NCI-H187 (cell line): ENCODE measurements at regions not wholly inside any gene's neighbourhood (a gene's known extent, or its start where the extent isn't known, plus 50 kb on each side); places are given as distances from the start of the nearest gene placed in this dataset.
"Not testable (repeated sequence)": the region's sequence is repeated elsewhere in the genome, so short reads cannot be mapped to it uniquely, and the experiment has no call there.

ENCODE experiments used
- DNase-seq, 2 experiments: peaks; one replicate each; lab custom pipeline; 2025; lab: John Stamatoyannopoulos, UW

DNA sequence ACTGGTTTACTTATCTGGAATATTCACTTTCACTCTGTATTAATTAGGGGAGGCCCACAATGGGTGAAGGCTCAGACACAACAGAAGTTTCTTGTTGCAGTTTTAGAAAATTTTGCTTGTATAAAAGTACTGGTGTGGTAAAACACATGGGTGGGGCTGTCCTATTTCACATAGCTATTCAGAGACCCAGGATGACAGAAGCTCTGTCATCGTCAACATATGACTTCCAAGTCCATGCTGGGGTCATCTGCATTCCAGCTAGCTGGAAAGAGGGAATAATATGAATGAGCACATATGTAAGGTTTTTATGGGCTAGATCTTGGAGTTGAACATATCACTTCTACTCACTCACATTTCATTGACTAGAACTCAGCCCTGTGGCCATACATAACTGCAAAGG lies 166.4 kb upstream of the KCTD3 start:
- no peak for DNase-seq

DNA sequence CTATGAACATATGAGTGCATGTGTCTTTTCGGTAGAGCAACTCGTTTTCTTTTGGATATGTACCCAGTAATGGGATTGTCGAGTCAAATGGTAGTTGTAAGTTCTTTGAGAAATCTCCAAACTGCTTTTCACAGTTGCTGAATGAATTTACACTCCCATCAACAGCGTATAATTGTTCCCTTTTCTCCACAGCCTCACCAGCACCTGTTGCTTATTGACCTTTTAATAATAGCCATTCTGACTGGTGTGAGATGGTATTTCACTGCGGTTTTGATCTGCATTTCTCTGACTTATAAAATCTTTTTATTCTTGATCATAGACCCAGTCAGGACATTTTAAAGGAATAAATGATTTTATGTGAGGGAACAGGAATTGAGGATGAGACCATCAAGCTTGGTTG lies 165.0 kb upstream of the KCTD3 start:
- DNase-seq: no peak

DNA sequence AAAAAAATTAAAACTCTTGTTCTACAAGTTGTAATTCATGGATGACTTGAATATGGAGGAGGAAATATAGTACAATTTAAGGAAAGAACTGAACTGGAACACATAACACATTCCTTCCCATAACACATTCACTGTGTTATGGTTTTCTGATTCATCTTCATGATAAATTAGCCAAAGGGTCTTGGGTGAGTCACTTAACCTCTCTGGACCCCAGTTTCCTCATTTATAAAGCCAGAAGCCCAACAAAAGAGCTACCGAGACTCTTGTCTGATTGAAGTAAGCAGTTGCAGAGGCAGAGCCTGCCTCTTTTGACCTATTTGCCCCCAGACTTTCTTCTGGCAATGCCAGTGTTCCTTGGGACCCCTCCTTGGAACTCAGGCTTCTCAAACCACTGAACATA lies 161.9 kb upstream of the KCTD3 start:
- DNase-seq: no peak

DNA sequence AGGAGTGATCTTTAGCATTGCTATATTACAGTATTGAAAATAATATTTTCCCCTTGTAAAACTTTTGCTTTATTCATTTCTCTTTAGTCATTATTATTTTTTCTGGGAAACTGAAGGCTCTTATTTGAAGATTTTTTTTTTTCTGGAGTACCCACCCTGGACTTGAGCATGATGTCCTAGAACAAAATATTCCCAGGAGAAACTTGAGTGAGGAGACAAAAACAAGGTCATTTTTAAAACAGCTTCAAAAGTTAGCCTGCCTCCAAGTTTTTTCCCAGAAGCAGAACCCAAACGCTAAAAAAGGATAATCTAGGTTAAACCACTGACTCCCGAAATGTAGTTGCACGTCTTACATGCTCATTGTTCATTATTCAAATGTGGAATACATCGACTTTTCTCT lies 160.2 kb upstream of the KCTD3 start:
- DNase-seq: no peak

DNA sequence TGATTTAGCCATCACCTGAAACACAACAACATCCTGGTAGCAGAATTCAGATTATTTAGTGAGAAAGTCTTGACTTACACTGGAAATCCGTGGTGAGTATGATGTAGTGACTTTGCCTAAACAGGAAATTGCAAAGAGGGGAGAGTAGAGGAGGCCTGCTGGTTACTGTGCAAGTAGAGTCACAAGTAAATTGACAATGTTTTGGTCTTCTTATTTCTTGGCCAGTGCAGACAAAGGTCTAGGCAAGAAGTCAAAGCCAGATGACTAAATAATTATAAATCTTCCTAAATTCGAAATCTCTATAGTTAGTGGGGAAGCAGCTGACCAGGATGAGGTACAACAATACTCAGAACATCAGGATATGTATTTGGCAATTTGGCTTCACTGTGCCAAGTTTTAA lies 159.5 kb upstream of the KCTD3 start:
- DNase-seq: no peak

DNA sequence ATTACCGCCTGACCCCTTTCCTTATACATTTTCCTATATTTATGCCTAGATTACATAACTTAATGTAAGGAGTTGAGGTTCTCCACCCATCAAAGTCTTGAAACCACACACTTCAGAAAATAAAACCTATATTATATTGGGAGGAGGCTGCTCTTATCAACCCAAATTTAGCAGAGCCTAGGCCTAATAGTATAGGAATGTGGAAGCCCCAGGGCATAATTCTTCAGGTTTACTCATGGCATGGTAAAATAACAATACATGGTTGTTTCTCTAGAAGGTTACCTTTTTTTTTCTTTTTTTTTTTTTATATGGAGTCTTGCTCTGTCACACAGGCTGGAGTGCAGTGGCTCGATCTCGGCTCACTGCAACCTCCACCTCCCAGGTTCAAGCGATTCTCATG lies 157.6 kb upstream of the KCTD3 start:
- DNase-seq: not testable (repeated sequence)

DNA sequence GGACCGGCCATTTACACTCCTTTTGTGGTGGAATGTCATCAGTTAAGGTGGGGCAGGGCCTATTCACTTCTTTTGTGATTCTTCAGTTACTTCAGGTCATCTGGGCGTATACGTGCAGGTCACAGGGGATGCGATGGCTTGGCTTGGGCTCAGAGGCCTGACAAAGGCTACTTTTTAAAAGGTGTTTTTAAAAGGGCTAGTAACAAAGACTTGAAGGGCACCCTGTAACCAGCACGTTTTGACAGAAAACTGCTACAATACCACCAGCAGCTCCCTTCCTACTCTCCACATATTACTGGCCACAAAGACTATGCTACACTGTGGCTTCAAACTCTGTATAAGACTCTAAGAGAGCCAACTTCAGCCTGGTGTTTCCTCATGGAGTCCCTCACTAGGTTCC lies 151.6 kb upstream of the KCTD3 start:
- not testable (repeated sequence) for DNase-seq

DNA sequence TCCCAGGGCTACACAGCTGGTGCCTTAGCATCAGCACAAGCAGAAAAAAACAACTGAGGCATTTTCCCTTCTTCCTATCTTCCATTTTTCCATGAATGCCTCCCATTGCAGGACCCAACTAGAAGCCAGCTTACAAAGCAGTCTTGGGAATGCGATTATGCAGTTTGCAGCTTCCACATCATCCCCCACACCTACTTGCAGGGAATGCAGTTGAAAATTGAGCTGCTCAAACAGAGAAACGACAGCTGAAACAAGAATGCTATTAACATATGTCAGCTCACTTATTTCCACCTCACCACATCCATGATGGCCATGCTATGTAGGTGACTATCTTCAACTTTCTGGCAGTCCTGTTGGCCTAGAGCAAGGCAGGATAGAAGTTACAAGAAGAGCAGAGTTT lies 150.6 kb upstream of the KCTD3 start:
- DNase-seq: no peak

DNA sequence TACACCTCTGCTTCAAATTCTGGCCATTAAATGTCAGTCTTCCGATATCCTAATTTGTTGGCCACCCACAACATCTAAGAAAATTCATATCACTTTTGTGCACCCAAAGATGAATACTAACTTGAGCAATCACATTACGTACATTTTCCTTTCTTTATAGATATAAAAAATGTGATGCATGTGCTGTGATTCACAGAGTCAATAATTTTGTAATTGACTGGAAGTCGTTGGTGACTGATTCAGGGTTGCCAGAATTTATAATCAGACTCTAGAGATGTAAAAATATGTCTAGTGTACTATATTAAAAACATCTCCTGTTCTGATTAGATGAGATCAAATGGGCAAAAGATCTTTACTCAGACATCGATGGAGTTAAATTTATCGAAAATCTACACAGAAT lies 150.0 kb upstream of the KCTD3 start:
- DNase-seq: no peak

DNA sequence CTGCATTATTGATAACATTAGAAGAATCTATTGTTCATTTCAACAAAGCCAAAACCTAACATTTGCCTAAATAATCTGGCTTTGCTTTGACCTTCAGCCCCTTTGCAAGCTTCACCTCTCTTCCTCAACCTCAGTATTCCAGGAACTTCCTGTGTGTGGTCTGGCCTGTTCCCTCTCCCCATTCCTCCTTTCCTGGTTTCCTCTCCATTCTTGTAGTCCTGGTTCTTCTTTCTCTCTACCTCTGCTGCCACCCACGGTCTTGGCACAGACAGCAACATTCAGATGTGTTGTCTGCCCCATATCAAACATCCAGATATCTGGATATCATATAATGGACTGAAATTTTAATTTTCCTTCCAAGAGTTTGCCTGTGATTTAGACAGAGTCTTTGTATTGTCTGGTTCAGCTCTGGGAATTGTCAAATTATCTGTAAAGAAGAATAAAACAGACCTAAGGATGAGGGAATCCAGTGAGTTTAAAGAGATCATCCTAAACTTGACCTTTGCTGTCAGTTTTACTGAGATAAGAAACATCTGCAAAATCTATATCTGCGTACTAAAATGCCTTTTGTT lies 148.1 kb upstream of the KCTD3 start:
- no peak for DNase-seq

DNA sequence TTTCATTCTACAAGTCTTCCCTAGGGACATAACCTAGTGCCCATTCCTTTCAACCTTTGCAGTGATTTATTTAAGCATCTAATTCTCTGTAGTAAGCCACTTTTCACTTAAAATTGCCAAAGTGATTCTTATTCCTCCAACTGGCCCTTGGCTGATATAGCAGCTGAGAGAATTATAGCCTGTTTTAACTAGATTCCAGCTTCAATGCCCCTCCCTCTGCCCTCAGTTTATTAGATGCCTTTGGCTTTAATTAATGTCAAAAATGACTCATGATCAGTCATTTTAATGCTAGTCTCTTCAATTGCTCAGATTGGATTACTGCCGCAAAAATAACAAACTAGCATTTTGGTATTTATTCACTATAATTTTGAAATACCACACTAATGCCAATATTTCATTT lies 145.4 kb upstream of the KCTD3 start:
- no peak for DNase-seq

DNA sequence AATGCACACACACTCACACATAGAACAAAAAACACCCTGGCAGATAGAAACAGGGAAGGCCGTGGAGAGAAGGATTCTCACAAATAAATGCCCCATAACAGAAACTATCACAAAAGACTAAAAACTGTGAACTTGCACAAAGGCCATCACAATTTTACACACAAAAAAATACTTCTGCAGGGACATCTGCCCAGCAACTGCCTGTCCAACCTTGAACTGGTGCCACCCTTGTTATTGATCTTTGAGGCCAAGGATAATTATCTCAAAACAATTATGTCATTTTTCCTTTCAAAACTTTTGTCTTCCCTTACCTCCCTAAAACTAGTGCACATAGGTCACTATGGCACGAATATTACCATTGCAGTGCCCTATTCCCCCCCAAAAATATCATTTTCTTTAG lies 143.8 kb upstream of the KCTD3 start:
- no peak for DNase-seq

DNA sequence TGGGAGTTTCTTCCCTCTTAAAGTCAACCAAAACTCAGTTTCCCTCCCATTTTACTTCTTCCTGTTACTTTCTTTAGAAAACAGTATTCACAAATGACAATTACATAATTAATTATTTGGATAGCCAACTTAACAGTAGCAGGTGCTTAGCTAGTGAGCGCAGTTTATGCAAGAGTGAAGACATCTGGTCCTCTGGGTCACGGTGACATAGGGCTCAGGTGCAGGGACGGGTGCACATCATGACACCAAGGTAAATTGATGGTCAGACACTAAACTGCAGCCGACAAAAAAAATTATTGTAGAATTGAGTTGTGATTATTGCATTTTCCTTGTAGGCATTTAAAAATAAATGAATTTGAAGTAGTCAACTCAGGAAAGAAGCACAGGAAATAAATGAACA lies 142.0 kb upstream of the KCTD3 start:
- DNase-seq: no peak

DNA sequence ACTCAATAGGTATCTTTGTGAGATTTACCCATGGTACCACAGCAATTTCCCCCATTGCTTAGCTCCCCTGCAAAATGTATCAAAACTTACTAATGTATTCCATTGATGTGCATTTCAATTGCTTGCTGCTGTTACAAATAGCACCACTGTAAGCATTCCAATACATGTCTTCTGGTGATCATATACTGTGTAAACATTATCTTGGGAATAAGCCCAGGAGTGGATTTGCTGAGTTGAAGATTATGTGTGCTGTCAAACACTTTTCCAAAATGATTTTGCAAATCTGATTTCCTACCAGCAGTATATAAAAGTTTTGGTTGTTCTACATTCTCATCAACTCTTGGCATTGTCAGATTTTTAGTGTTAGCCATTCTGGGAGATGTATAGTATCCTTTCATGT lies 141.0 kb upstream of the KCTD3 start:
- DNase-seq: no peak

DNA sequence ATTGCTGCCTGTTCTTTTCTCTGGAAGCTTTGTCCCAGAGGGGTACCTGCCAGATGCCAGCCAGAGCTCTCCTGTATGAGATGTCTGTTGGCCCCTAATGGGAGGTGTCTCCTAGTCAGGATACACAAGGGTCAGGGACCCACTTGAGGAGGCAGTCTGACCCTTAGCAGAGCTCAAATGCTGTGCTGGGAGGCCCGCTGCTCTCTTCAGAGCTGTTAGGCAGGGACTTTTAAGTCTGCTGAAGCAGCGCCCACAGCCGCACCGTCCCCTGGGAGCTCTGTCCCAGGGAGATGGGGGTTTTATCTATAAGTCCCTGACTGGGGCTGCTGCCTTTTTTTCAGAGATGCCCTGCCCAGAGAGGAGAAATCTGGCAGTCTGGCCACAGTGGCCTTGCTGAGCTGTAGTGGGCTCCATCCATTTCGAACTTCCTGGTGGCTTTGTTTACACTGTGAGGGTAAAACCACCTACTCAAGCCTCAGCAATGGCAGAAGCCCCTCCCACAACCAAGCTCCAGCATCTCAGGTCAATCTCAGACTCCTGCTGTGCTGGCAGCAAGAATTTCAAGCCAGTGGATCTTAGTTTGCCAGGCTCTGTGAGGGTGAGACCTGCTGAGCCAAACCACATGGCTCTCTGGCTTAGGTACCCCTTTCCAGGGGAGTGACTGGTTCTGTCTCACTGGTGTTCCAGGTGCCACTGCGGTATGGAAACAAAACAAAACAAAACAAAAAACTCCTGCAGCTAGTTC lies 134.4 kb upstream of the KCTD3 start:
- DNase-seq: not testable (repeated sequence)

DNA sequence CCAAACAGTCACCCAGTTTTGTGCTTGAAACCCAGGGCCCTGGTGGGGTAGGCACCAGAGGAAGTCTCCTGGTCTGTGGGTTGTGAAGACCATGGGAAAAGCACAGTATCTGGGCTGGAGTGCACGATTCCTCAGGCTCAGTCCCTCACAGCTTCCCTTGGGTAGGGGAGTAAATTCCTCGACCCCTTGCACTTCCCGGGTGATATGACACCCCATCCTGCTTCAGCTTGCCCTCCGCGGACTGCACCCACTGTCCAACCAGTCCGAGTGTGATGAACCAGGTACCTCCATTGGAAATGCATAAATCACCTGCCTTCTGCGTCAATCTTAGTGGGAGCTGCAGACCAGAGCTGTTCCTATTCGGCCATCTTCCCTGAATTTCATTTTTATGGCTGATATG lies 133.9 kb upstream of the KCTD3 start:
- DNase-seq: no peak

DNA sequence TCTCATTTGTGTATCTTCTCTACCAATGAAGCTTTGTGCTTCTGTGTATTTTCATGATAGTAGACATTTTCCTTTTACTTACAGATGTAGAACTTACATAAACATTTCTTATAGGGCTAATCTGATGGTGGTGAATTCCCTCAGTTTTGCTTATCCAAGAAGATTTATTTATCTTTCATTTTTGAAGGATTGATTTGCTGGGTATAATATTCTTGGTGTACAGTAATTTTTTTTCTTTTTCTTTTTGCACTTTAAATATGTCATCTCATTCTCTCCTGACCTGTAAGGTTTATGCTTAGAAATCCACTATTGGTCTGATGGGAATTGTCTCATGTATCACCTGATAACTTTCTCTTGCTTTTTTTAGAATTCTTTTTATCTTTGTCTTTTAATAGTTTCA lies 127.6 kb upstream of the KCTD3 start:
- no peak for DNase-seq

DNA sequence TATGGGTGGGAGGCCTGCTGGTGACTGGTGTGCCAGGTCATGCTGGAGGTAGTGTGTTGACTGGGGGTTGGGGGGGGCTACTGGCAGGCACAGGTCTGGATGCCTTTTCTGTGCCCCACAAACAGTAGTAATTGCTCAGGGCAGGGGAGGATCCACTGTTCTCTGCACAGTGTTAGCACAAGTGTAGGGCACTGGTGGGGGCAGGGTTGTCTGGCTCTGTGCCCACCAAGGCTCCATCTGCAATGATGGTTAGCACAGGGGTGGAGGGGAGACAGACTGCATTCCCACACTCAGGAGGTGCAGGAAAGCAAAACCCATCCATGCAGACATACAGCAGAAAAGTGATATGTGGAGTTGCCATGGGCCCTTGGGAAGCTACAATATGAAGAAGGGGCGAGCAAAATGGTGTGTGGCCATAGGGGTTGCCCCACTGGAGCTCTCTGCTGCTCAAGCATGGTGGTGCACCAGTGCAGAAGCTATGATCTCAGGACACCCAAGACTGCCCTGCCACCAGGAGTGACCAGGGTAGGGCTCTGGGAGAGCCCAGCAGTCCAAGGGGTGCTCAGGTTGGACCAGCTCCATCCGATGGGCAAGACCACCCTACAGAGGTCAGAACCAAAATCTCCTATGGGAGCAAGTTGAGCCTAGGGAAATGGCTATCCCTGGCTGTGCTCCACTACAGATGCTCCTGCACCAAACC lies 122.2 kb upstream of the KCTD3 start:
- DNase-seq: no peak

DNA sequence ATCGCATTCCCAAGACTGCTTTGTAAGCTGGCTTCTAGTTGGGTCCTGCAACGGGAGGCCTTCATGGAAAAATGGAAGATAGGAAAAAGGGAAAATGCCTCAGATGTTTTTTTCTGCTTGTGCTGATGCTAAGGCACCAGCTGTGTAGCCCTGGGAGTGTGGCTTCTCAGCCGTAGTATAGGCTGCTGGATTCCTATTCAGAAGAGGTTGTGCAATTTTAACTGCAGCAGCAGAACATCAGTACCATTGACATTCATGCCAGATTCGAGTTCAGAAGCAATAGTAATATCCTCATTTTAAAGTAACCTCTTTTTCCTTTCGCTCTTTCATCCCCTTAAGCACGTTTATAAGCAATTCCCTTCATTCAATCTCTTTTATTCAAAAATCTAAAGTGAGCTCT lies 119.1 kb upstream of the KCTD3 start:
- DNase-seq: not testable (repeated sequence)

DNA sequence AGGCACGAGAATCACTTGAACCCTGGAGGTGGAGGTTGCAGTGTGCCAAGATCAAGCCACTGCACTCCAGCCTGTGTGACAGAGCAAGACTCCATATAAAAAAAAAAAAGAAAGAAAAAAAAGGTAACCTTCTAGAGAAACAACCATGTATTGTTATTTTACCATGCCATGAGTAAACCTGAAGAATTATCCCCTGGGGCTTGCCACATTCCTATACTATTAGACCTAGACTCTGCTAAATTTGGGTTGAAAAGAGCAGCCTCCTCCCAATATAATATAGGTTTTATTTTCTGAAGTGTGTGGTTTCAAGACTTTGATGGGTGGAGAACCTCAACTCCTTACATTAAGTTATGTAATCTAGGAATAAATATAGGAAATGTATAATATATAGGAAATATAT lies 118.0 kb upstream of the KCTD3 start:
- DNase-seq: not testable (repeated sequence)

DNA sequence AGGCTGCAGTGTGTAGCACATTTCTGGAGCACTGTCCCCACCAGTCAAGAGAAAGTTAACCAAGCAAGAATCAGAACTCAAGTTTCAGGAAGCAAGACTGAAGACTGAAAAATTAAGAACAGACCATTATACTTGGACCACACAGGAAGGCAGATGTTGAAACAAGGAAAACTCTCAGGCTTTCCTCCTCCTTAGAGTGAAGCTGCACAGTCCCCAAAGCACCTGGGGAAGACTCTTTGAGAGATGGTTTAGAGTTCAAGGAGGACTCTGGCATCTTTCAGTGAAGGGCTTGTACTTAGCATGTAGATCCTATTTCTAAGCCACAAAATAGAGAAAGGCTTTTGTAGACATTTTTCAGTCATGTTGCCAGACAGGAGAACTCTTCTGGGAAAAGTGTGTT lies 113.7 kb upstream of the KCTD3 start:
- no peak for DNase-seq

DNA sequence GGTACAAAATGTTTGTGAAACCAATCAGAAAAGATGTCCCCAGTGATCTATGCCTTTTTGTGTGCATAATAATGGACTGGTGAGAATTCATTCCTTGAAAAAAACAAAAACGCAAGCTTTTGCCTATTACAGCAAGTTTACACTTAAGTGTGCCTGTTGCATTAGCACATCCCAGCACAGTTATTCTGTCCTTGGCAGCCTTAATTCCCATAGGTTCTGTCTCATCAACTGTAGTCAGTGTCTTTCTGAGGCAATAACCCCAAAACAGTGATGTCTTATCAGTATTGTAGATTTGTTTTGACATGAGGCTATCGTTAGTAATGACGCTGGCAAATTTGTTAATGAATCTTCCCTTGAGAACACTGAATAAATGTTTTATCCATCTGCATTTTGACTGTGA lies 109.9 kb upstream of the KCTD3 start:
- no peak for DNase-seq

DNA sequence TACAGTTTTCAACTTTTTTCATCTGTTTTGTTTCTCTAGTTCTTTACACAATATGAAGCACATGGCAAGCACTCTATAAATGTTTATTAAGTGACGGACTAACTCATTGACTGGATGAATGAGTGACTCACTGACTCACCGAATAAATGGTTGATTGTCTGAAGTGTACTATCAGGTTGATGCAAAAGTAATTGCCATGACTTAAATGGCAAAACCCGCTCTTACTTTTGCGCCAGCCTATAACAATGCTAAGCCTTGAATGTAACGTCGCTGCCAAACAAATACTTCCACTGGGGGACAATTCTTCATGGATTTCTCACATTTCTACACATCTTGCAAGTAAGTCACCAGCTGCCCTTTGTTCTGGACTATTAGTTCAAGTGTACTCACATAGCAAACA lies 109.0 kb upstream of the KCTD3 start:
- no peak for DNase-seq

DNA sequence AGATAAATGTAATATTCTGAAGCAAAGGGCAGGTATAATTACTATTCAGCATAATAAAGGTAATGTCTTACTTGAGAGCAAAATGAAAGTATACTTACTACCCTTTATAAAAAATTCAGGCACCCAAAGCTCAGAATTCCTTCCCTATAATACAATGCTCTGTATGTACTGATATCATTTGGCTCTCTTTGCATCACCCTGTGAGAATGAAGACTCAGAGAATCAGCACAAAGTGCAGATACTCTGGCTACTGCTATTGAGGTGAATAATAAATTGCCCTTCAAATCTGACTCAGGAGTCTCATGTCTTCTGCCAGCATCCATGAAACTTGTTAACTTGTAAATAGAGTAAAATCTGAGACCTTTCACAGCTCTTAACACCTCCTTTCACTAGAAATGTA lies 108.5 kb upstream of the KCTD3 start:
- DNase-seq: no peak
